IMR-90 (cell line): ENCODE measurements at regions not wholly inside any gene's neighbourhood (a gene's known extent, or its start where the extent isn't known, plus 50 kb on each side); places are given as distances from the start of the nearest gene placed in this dataset.

Experiments used
- ATAC-seq: fragments of 200-7000 bp; cut with Tn5 transposase; 2 replicates; pipeline ENCODE4 v1.9.1; 2020; ENCODE audit warnings: low read depth, mild to moderate bottlenecking, moderate library complexity
- BruUV-seq: library from RNA; stranded (reverse); fragments of 400-500 nt; replicated peaks from 2 replicates; lab custom pipeline; 2021; lab: Mats Ljungman, UMichigan
- CTCF ChIA-PET: fragments of 300-600 bp; formaldehyde crosslinking; extraction: SDS; loops from one replicate; lab custom pipeline; 2021; ENCODE audit warnings: antibody characterized with exemption; lab: Yijun Ruan, JAX
- POLR2A ChIA-PET: fragments of 300-600 bp; sonication (Branson Sonifier 250); formaldehyde crosslinking; loops from one replicate; lab custom pipeline; 2022; ENCODE audit warnings: antibody characterized with exemption; ENCODE audit not compliant: unreplicated experiment; lab: Charles Lee
- DNase-seq: peaks from one replicate; pipeline ENCODE4 v3.0.0; 2013
- H2AFZ ChIP-seq: replicated peaks from 2 replicates; pipeline ENCODE3; 2013; ENCODE audit warnings: low read length, mild to moderate bottlenecking; ENCODE audit not compliant: poor library complexity
- H2AK5ac ChIP-seq: 2 replicates; pipeline ENCODE4 v1.6.1; 2013; ENCODE audit warnings: low read depth, low read length, inconsistent platforms
- H2AK9ac ChIP-seq: replicated peaks from 2 replicates; pipeline ENCODE3; 2013; ENCODE audit warnings: mild to moderate bottlenecking, low read depth, low read length, moderate library complexity; ENCODE audit not compliant: poor library complexity
- H2BK120ac ChIP-seq: 2 replicates; pipeline ENCODE4 v1.6.1; 2013; ENCODE audit warnings: low read depth, low read length, inconsistent platforms
- H2BK15ac ChIP-seq: 3 replicates; pipeline ENCODE4 v1.6.1; 2013; ENCODE audit warnings: low read depth, low read length, inconsistent platforms
- H2BK20ac ChIP-seq: 2 replicates; pipeline ENCODE4 v1.6.1; 2013; ENCODE audit warnings: low read depth, mild to moderate bottlenecking, inconsistent platforms, low read length, moderate library complexity
- H2BK5ac ChIP-seq: 2 replicates; pipeline ENCODE4 v1.6.1; 2013; ENCODE audit warnings: mild to moderate bottlenecking, low read depth, low read length, inconsistent platforms; ENCODE audit not compliant: poor library complexity, severe bottlenecking
- H3K14ac ChIP-seq: replicated peaks from 2 replicates; pipeline ENCODE4 v1.6.1; 2013; ENCODE audit warnings: low read depth, low read length, inconsistent platforms
- H3K18ac ChIP-seq: 2 replicates; pipeline ENCODE4 v1.6.1; 2013; ENCODE audit warnings: low read depth, low read length, control low read depth
- H3K23ac ChIP-seq: 2 replicates; pipeline ENCODE4 v1.6.1; 2013; ENCODE audit warnings: low read depth, low read length, inconsistent platforms
- H3K27ac ChIP-seq: 2 replicates; pipeline ENCODE4 v1.5.1; 2013; ENCODE audit warnings: mild to moderate bottlenecking, control low read depth, low read length; ENCODE audit not compliant: insufficient read depth
- H3K27me3 ChIP-seq: 2 replicates; pipeline ENCODE4 v1.6.1; 2013; ENCODE audit warnings: low read length; ENCODE audit not compliant: control insufficient read depth, insufficient read depth
- H3K36me3 ChIP-seq: 2 replicates; pipeline ENCODE4 v1.6.1; 2013; ENCODE audit warnings: low read length, mixed read lengths; ENCODE audit not compliant: control insufficient read depth, insufficient read depth
- H3K4ac ChIP-seq: 2 replicates; pipeline ENCODE4 v1.6.1; 2013; ENCODE audit warnings: low read depth, low read length, inconsistent platforms
- H3K4me1 ChIP-seq: 2 replicates; pipeline ENCODE4 v1.6.1; 2013; ENCODE audit warnings: low read length, mixed read lengths; ENCODE audit not compliant: control insufficient read depth, insufficient read depth
- H3K4me2 ChIP-seq: 2 replicates; pipeline ENCODE4 v1.6.1; 2013; ENCODE audit warnings: low read depth, mild to moderate bottlenecking, control low read depth, low read length, moderate library complexity
- H3K4me3 ChIP-seq: 2 replicates; pipeline ENCODE4 v1.5.1; 2013; ENCODE audit warnings: low read depth, mild to moderate bottlenecking, control low read depth, low read length, moderate library complexity; ENCODE audit not compliant: insufficient read depth
- H3K56ac ChIP-seq: 2 replicates; pipeline ENCODE4 v1.6.1; 2013; ENCODE audit warnings: low read length, inconsistent platforms; ENCODE audit not compliant: insufficient read depth; ENCODE audit errors: extremely low read depth
- H3K79me1 ChIP-seq, 2 experiments: 2 replicates each; pipeline ENCODE4 v1.6.1; 2013; ENCODE audit warnings: low read length in 2 of 2, inconsistent platforms in 1 of 2, low read depth in 1 of 2
- H3K9ac ChIP-seq: 2 replicates; pipeline ENCODE4 v1.6.1; 2013; ENCODE audit warnings: low read depth, low read length, control low read depth
- H3K9me1 ChIP-seq: 2 replicates; pipeline ENCODE4 v1.6.1; 2013; ENCODE audit warnings: low read length, inconsistent platforms; ENCODE audit not compliant: insufficient read depth
- H3K9me3 ChIP-seq: 2 replicates; pipeline ENCODE4 v1.6.1; 2013; ENCODE audit warnings: low read length; ENCODE audit not compliant: control insufficient read depth, insufficient read depth
- H4K20me1 ChIP-seq: 2 replicates; pipeline ENCODE4 v1.6.1; 2013; ENCODE audit warnings: low read length, inconsistent platforms; ENCODE audit not compliant: insufficient read depth
- H4K5ac ChIP-seq: 2 replicates; pipeline ENCODE4 v1.6.1; 2013; ENCODE audit warnings: mild to moderate bottlenecking, low read depth, low read length, control low read depth
- H4K8ac ChIP-seq, 2 experiments: 2 replicates each; pipeline ENCODE4 v1.6.1; 2013; ENCODE audit warnings: low read depth in 2 of 2, low read length in 2 of 2, control low read depth in 1 of 2, inconsistent platforms in 1 of 2
- H4K91ac ChIP-seq: 2 replicates; pipeline ENCODE4 v1.6.1; 2013; ENCODE audit warnings: low read depth, low read length, inconsistent platforms; ENCODE audit not compliant: insufficient read depth
- MXI1 ChIP-seq: IDR thresholded peaks from 2 replicates; pipeline ENCODE4 v1.6.1; 2012; ENCODE audit warnings: low read depth, mild to moderate bottlenecking, low read length, moderate library complexity, borderline replicate concordance
- NFE2L2 ChIP-seq: fragments of 150-350 bp; IDR thresholded peaks from 2 replicates; pipeline ENCODE4 v1.6.1; 2016; ENCODE audit warnings: low read depth, mild to moderate bottlenecking, low read length
- POLR2A ChIP-seq: IDR thresholded peaks from 2 replicates; pipeline ENCODE4 v1.6.1; 2012; ENCODE audit warnings: mild to moderate bottlenecking, low read depth, low read length
- RAD21 ChIP-seq: IDR thresholded peaks from 2 replicates; pipeline ENCODE4 v1.6.1; 2012; ENCODE audit warnings: low read length, improper control_type of control experiment
- SMC3 ChIP-seq: fragments of 150-350 bp; IDR thresholded peaks from 2 replicates; pipeline ENCODE4 v1.6.1; 2016; ENCODE audit warnings: low read depth, mild to moderate bottlenecking, antibody characterized with exemption, low read length, moderate library complexity
- WGBS, 2 experiments: methylation state at CpG; one replicate each; pipeline versions ENCODE4 v1.1.5 to v1.1.7; 2013; ENCODE audit warnings: missing lambda C conversion rate in 2 of 2; ENCODE audit not compliant: insufficient read length in 1 of 2; ENCODE audit errors: extremely low coverage in 2 of 2; 5-methylcytosine and 5-hydroxymethylcytosine counted together
- dilution Hi-C: fragments of 300-500 bp; cut with HindIII; formaldehyde crosslinking; loops from one replicate; pipeline ENCODE4 v1.14.3; 2018; ENCODE audit warnings: low sequenced_read_pairs; ENCODE audit not compliant: unreplicated experiment
- in situ Hi-C: fragments of 300-500 bp; cut with MboI; formaldehyde crosslinking; loops from 3 replicates; pipeline ENCODE4 v1.14.3; 2019; ENCODE audit warnings: low sequenced_read_pairs, inconsistent platforms, mixed read lengths
- intact Hi-C: fragments of 100-400 bp; cut with micrococcal nuclease; formaldehyde crosslinking; loops from 2 replicates; pipeline ENCODE4 v1.10.0; 2022
- TF ChIP-seq, protein P1 (sequence below): conservative IDR thresholded peaks from 2 replicates; pipeline ENCODE4 v1.5.1; 2012; ENCODE audit warnings: mild to moderate bottlenecking, low read depth, low read length, improper control_type of control experiment

DNA sequence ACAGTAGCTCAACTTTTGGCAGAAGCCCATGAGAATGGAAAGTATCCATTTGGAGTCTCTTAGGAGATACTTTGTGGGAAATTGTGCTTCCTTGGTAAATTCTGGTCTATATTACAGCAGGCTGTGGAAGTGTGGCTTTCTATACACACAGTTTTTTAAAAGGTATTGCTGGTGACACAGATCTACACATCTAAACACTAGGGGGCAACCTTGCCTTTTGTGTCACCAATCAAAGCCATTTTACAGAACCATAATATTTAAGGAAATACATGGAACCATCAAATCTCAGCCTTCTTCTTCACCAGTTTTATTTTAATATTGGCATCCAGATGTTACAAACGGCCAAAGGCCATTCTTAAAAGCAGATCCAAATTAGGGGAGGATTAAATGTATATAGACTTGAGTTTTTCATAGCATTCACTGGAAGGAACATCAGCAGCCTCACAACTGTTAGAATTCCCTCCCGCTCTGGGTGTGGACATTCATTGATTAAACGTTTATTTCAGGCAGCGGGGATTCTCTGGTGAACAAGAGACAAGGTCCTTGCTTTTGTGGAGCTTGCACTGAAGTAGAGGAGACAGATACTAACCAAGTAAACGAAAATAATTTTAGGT is 132.4 kb upstream of the EPB41L4A start:
- no peak overlapping the region for H2AK5ac ChIP-seq
- H3K56ac ChIP-seq: no peak overlapping the region
- no peak overlapping the region for H3K14ac ChIP-seq
- no peaks in the 10 kb centered on the region for H4K20me1 ChIP-seq
- ChIA-PET CTCF (interaction anchor here (0.6 to 2.4 kb wide), 9 partner anchors 13 to 309 kb away, joined by 3 to 10 read pairs (median 4); partner anchors contain the start of gene SRP19), POLR2A (no interaction called here)
- no peaks in the 10 kb centered on the region for H3K79me1 ChIP-seq
- no peak overlapping the region for H2AK9ac ChIP-seq
- H2BK15ac ChIP-seq: no peak overlapping the region
- H3K9ac ChIP-seq: no peak overlapping the region
- H3K27ac ChIP-seq: no peak overlapping the region
- BruUV-seq: no TSS peak
- TF ChIP-seq MXI1 (no peak), SMC3 (peak; percentile 85), RAD21 (peak; percentile 81), NFE2L2 (no peak), POLR2A (no peak)
- TF ChIP-seq, protein P1, sequence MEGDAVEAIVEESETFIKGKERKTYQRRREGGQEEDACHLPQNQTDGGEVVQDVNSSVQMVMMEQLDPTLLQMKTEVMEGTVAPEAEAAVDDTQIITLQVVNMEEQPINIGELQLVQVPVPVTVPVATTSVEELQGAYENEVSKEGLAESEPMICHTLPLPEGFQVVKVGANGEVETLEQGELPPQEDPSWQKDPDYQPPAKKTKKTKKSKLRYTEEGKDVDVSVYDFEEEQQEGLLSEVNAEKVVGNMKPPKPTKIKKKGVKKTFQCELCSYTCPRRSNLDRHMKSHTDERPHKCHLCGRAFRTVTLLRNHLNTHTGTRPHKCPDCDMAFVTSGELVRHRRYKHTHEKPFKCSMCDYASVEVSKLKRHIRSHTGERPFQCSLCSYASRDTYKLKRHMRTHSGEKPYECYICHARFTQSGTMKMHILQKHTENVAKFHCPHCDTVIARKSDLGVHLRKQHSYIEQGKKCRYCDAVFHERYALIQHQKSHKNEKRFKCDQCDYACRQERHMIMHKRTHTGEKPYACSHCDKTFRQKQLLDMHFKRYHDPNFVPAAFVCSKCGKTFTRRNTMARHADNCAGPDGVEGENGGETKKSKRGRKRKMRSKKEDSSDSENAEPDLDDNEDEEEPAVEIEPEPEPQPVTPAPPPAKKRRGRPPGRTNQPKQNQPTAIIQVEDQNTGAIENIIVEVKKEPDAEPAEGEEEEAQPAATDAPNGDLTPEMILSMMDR: peak; percentile 82
- DNase-seq: peak; percentile 72
- no peaks in the 10 kb centered on the region for H3K36me3 ChIP-seq
- intact Hi-C loops: loop anchor here (1.0 to 2.0 kb wide), 4 partner anchors 206 to 1055 kb away; partner anchors contain the start of gene REEP5
- ATAC-seq: peak; percentile 73
- H4K5ac ChIP-seq: no peak overlapping the region
- H3K27me3 ChIP-seq: peaks cover 10% of the 10 kb centered on the region
- H2BK120ac ChIP-seq: no peak overlapping the region
- dilution Hi-C loops: no loop called here
- no peak overlapping the region for H3K4me2 ChIP-seq
- no peak overlapping the region for H4K8ac ChIP-seq
- H3K4ac ChIP-seq: no peak overlapping the region
- H3K4me3 ChIP-seq: no peak overlapping the region
- H2BK20ac ChIP-seq: no peak overlapping the region
- H3K18ac ChIP-seq: no peak overlapping the region
- no peaks in the 10 kb centered on the region; the same call in 1 of the 2 replicates for H3K4me1 ChIP-seq
- WGBS, 2 experiments: no CpG with 5 or more reads among the region's 5 CpGs
- H3K23ac ChIP-seq: no peak overlapping the region
- H3K9me3 ChIP-seq: no peaks in the 10 kb centered on the region
- H3K9me1 ChIP-seq: peaks cover 3% of the 10 kb centered on the region; the same call in 1 of the 2 replicates
- no peak overlapping the region for H2BK5ac ChIP-seq
- no peak overlapping the region for H4K91ac ChIP-seq
- in situ Hi-C loops: loop anchor here (5.0 to 25.0 kb wide), 4 partner anchors 206 to 1061 kb away; no protein-coding TSS in a partner anchor
- H2AFZ ChIP-seq: no peak overlapping the region
